Muscle of leg (tissue), 3 donors: ENCODE measurements at regions not wholly inside any gene's neighbourhood (a gene's known extent, or its start where the extent isn't known, plus 50 kb on each side); places are given as distances from the start of the nearest gene placed in this dataset.
A peak's percentile ranks its signal among the peaks of the same experiment; 100 is the strongest.

Experiments used
- DNase-seq: peaks from one replicate; pipeline ENCODE4 v3.0.0; 2013
- H3K27ac ChIP-seq: one replicate; pipeline ENCODE4 v1.5.1; 2013; ENCODE audit warnings: mild to moderate bottlenecking, low read length, control low read depth
- H3K27me3 ChIP-seq: one replicate; pipeline ENCODE4 v1.6.1; 2013; ENCODE audit warnings: low read length; ENCODE audit not compliant: control insufficient read depth, insufficient read depth
- H3K36me3 ChIP-seq: one replicate; pipeline ENCODE4 v1.6.1; 2013; ENCODE audit warnings: low read length; ENCODE audit not compliant: control insufficient read depth, insufficient read depth
- H3K4me1 ChIP-seq: one replicate; pipeline ENCODE4 v1.6.1; 2013; ENCODE audit warnings: low read length; ENCODE audit not compliant: control insufficient read depth, insufficient read depth
- H3K4me3 ChIP-seq: one replicate; pipeline ENCODE4 v1.5.1; 2013; ENCODE audit warnings: low read length, control low read depth
- H3K9me3 ChIP-seq: replicated peaks from 2 replicates; pipeline ENCODE4 v1.6.1; 2013; ENCODE audit warnings: low read depth, low read length; ENCODE audit not compliant: control insufficient read depth
- WGBS: methylation state at CpG from one replicate; pipeline ENCODE4 v1.1.5; 2013; ENCODE audit warnings: missing lambda C conversion rate; ENCODE audit not compliant: insufficient coverage; 5-methylcytosine and 5-hydroxymethylcytosine counted together

DNA sequence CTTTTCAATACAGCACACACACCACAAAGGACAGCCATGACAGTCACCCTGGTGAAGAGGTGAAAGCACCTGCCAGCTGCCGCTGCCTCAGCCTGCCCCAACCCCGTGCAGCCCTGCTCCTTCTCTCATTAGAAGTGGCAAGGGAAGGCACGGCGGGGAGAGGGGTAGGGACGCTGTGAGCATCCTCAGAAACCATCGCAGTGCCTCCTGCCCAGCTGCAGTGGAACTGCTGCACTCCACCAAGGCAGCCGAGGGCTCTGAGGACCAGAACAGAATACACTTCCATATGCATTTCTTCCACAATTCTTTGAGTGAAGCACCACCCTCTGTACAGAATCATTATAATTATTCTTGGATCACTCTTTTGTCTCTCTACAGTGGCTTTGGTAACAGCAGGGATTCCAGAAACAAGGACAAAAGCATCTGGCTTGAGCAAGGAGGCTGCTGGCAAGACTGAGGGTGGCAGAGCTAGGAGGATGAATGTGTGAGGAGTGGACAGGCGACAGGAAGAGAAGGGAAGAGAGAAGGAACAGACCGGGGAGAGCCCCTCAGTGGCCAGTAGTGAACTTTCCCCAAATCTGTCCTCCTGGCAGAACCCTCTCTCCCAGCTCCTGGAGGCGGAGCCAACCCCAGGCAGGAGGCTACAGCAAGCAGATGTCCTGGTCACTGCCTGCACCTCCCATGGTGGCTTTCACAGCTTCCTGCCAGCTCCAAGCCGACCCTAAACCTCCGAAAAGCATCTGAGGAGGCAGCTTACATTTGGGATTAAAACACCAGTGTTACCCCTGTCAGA lies 73.2 kb downstream of the MTNR1A start:
- no peak for DNase-seq
- Histone ChIP-seq H3K9me3 (no peaks in the 10 kb centered on the region), H3K27me3 (no peaks in the 10 kb centered on the region), H3K36me3 (no peaks in the 10 kb centered on the region), H3K27ac (no peak overlapping the region), H3K4me1 (peaks cover 6% of the 10 kb centered on the region), H3K4me3 (no peak overlapping the region)
- WGBS, result 76% methylated on average over 10 of the region's 12 CpGs

DNA sequence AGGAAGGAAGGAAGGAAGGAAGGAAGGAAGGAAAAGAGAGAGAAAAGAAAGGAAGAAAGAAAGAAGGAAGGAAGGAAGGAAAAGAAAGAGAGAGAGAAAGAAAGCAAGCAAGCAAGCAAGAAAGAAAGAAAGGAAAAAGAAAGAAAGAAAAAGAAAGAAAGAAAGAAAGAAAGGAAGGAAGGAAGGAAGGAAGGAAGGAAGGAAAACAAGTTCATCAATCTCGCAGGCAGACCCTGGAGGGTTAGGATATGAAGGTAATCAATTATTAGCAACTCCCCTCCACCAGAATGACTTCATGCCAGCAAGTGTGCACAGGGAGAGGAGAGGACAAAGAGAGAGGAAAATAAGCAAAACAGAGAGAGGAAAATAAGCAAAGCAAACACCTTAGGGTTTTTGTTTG lies 80.2 kb downstream of the MTNR1A start:
- WGBS, result no CpG with 5 or more reads among the region's 1 CpG
- H3K4me1 ChIP-seq, result no peaks in the 10 kb centered on the region
- H3K27me3 ChIP-seq, result no peaks in the 10 kb centered on the region

DNA sequence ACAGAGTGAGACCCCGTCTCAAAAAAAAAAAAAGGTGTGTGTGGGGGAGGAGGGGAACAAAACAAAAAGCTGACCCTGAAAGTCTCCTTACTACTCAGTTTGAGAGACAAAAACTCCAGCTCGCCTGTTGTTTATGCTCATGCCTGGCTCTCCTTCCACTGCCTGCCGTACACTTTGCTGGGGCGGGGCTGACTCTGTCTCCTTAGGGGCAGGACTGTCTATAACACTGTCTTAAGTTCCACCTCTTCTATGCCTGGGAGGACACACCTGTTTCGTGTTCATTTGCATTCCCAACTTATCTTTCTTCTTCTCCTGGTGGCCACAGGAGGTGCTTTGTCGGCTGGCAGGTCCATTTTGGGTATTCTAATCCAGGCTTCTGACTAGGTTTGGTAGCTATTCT lies 81.4 kb downstream of the MTNR1A start:
- no peaks in the 10 kb centered on the region for H3K27me3 ChIP-seq
- 63% methylated on average over 5 of the region's 6 CpGs for WGBS
- no peak overlapping the region for H3K4me3 ChIP-seq
- H3K4me1 ChIP-seq, result no peaks in the 10 kb centered on the region
- no peaks in the 10 kb centered on the region for H3K36me3 ChIP-seq
- no peaks in the 10 kb centered on the region for H3K9me3 ChIP-seq
- H3K27ac ChIP-seq, result no peak overlapping the region
- DNase-seq, result no peak

More for the DNA sequence above, 80.2 kb downstream of the MTNR1A start:
- H3K9me3 ChIP-seq, result no peaks in the 10 kb centered on the region
- H3K4me3 ChIP-seq, result no peak overlapping the region
- DNase-seq, result no peak
- H3K27ac ChIP-seq, result no peak overlapping the region
- no peaks in the 10 kb centered on the region for H3K36me3 ChIP-seq

DNA sequence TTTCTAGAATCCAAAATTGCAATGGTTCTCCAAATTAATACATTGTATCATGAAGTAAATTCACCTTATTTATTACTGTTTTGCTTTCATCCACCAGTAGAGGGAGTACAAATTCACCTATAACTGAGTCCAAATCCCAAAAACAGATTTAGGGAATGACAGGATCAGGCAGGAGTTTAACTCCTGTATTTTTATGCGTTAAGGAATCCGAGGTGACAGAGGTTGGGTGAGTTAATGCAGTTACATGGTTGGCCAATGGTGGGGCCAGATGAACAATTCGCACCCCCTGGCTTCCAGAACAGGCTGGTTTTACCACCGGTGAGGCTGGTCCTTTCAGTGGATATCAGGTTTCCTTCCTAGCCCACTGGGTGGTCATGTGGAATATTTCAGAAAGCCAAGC lies 82.4 kb downstream of the MTNR1A start:
- H3K27me3 ChIP-seq, result no peaks in the 10 kb centered on the region
- no peaks in the 10 kb centered on the region for H3K4me1 ChIP-seq
- no peaks in the 10 kb centered on the region for H3K9me3 ChIP-seq
- DNase-seq, result peak; percentile 61
- H3K36me3 ChIP-seq, result no peaks in the 10 kb centered on the region
- H3K4me3 ChIP-seq, result no peak overlapping the region
- H3K27ac ChIP-seq, result no peak overlapping the region
- 0% methylated on average over 4 of the region's 4 CpGs for WGBS

DNA sequence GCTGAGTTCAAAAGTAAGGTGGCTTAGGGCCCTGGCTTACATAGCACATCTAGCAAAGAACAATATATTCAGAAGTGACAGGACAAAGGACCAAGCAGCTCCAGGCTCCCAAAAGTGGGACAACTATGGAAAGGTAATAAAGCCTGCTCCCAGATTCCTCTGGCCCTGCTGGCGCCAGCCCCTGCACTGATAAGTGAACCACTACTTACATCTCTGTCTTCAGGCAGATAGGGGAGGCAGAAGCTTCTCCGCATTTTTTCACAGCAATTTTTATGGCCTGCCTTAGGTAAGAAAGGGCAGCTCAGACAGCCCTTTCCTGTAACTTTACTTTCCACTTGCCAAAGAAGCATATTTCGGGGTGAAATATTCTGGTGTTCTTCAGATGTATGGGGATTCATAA lies 83.9 kb downstream of the MTNR1A start:
- DNase-seq, result no peak
- Histone ChIP-seq H3K27me3 (no peaks in the 10 kb centered on the region), H3K9me3 (no peaks in the 10 kb centered on the region), H3K36me3 (no peaks in the 10 kb centered on the region), H3K4me3 (no peak overlapping the region), H3K4me1 (no peaks in the 10 kb centered on the region), H3K27ac (no peak overlapping the region)
- 85% methylated on average over 2 of the region's 3 CpGs for WGBS

DNA sequence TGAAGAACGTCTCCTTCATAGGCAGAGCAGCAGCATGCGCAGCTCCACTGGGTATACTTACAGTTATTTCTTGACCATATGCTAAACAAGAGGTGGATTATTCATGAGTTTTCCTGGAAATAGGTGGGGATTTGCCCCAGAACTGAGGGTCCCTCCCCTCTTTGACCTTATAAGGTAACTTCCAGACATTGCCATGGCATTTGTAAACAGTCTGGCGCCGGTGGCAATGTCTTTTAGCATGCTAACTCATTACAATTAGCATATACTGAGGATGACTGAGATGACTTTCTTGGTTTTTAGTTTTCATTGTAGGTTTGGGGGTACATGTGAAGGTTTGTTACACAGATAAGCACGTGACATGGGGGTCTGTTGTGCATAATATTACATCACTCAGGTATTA lies 97.3 kb downstream of the MTNR1A start:
- H3K4me3 ChIP-seq, result no peak overlapping the region
- DNase-seq, result no peak
- no peaks in the 10 kb centered on the region for H3K27me3 ChIP-seq
- no peaks in the 10 kb centered on the region for H3K4me1 ChIP-seq
- no peaks in the 10 kb centered on the region for H3K36me3 ChIP-seq
- no CpG with 5 or more reads among the region's 5 CpGs for WGBS
- H3K9me3 ChIP-seq, result no peaks in the 10 kb centered on the region
- H3K27ac ChIP-seq, result no peak overlapping the region

DNA sequence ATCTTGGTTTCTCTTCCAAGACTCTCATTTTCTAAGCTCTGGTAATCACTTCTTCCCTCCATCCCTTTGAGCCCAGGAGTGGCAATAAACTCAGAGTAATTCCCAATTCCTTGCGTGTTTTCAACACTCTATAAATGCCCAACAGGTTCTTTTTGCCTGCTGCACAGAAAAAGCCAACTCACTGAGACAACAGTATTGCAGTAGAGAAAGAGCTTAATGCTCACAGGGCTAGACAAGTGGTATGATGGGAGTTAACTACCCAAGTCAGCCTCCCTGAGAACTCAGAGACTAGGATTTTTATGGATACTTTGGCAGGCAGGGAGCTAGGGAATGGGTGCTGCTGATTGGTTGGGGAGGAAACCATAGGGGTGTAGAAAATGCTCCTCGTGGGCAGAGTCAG lies 103.4 kb downstream of the MTNR1A start:
- Histone ChIP-seq H3K36me3 (no peaks in the 10 kb centered on the region), H3K4me1 (no peaks in the 10 kb centered on the region), H3K9me3 (peaks cover 12% of the 10 kb centered on the region), H3K27ac (no peak overlapping the region), H3K4me3 (no peak overlapping the region), H3K27me3 (no peaks in the 10 kb centered on the region)
- no CpG with 5 or more reads among the region's 2 CpGs for WGBS
- DNase-seq, result no peak

DNA sequence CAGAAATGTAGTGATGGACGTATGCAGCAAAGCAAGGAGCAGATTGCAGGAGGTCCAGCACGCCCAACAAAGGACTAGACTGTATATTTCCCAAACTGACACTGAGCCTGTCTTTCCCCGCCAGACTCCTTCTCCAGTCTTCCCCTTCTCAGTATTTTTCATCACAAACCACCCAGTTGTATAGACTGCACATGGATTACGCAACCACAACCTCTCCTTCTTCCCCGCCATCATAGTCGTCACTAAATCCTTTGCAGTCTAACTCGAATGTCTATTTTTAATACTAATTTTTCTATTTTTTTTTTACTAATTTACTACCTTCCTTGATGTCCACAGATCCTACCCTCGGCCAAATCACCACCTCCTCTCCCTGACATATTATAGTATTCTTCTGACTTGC lies 105.4 kb downstream of the MTNR1A start:
- Histone ChIP-seq H3K4me3 (no peak overlapping the region), H3K4me1 (no peaks in the 10 kb centered on the region), H3K27ac (no peak overlapping the region), H3K27me3 (no peaks in the 10 kb centered on the region), H3K36me3 (no peaks in the 10 kb centered on the region), H3K9me3 (peaks cover 12% of the 10 kb centered on the region)
- 65% methylated on average over 4 of the region's 8 CpGs for WGBS
- no peak for DNase-seq

DNA sequence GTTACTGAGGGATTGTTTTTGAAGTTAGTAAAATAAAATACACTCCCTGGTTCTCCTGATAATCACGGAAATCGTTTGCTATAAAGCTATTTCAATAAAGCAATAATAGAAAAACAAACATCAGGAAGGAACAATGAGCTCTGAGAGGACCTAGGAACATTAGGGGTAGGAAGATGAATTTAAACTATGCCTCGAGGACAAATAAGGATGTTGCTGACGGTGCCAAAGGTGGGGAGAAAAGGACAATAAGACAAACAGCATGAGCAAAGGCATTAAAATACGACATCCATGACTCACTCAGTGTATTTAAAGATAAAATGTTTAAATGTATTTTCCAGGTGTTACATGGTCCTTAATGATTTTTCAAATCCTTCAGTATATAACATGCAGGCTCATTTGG lies 110.3 kb downstream of the MTNR1A start:
- no peak overlapping the region for H3K4me3 ChIP-seq
- H3K27ac ChIP-seq, result no peak overlapping the region
- H3K4me1 ChIP-seq, result no peaks in the 10 kb centered on the region
- WGBS, result no CpG with 5 or more reads among the region's 5 CpGs
- no peaks in the 10 kb centered on the region for H3K9me3 ChIP-seq
- no peaks in the 10 kb centered on the region for H3K36me3 ChIP-seq
- H3K27me3 ChIP-seq, result no peaks in the 10 kb centered on the region
- DNase-seq, result peak; percentile 7

DNA sequence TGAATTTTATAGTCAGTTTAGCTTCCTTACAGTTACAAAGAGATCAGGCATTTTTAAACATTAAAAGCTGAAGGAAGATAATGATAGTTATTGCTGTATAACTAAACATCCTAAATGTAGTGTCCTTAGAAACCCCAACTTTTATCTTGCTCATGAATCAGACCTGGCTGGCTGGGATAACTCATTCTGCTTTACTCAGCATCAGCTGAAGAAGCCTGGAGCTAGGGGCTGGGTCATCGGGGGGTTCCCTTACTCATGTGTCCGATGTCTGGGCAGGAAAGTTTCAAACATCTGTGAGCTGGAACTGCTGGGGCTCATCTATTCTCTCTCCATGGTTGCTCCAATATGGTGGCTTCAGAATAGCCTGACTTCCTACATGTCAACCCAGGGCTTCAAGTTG lies 113.9 kb downstream of the MTNR1A start:
- no peak for DNase-seq
- H3K36me3 ChIP-seq, result no peaks in the 10 kb centered on the region
- 93% methylated on average over 2 of the region's 2 CpGs for WGBS

DNA sequence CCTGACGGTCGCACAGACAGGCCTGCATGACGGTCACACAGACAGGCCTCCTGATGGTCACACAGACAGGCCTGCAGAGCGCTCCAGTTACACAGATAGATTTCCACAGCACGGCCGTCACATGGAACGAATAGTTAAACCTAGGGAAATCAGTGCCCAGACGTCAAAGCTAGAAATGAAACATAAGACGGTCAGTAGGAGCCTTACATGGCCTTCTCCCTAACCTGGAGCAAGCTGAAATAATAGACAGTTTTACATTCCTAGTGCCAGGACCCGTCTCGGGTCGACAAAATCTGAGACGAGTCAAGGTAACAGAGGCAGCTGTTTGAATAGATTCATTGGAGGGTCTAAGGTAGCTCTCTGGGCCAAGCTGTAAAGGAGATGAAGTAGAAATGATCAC lies 126.9 kb downstream of the MTNR1A start:
- WGBS, result 67% methylated on average over 13 of the region's 13 CpGs
- no peak overlapping the region for H3K27ac ChIP-seq
- DNase-seq, result no peak
- no peaks in the 10 kb centered on the region for H3K36me3 ChIP-seq
- H3K27me3 ChIP-seq, result no peaks in the 10 kb centered on the region
- no peak overlapping the region for H3K4me3 ChIP-seq
- no peaks in the 10 kb centered on the region for H3K9me3 ChIP-seq
- H3K4me1 ChIP-seq, result no peaks in the 10 kb centered on the region

More for the DNA sequence above, 113.9 kb downstream of the MTNR1A start:
- H3K27ac ChIP-seq, result no peak overlapping the region
- H3K9me3 ChIP-seq, result peaks cover 2% of the 10 kb centered on the region
- no peak overlapping the region for H3K4me3 ChIP-seq
- no peaks in the 10 kb centered on the region for H3K4me1 ChIP-seq
- H3K27me3 ChIP-seq, result no peaks in the 10 kb centered on the region
